GM12878 (cell line): ENCODE measurements at regions not wholly inside any gene's neighbourhood (a gene's known extent, or its start where the extent isn't known, plus 50 kb on each side); places are given as distances from the start of the nearest gene placed in this dataset.

Experiments
- ATAC-seq: fragments of 200-7000 bp; cut with Tn5 transposase; 3 replicates; pipeline ENCODE4 v1.9.1; 2020; ENCODE audit warnings: mild to moderate bottlenecking, moderate library complexity
- BruUV-seq: library from RNA; stranded (reverse); fragments of 400-500 nt; replicated peaks from 2 replicates; lab custom pipeline; 2021; lab: Mats Ljungman, UMichigan
- CTCF ChIA-PET: fragments of 300-600 bp; sonication (Branson Sonifier 250); formaldehyde crosslinking; extraction: SDS; loops from one replicate; lab custom pipeline; 2021; ENCODE audit warnings: inconsistent platforms; lab: Yijun Ruan, JAX
- POLR2A ChIA-PET: fragments of 350-600 bp; formaldehyde crosslinking; extraction: SDS; loops from one replicate; lab custom pipeline; 2021; ENCODE audit warnings: inconsistent platforms; lab: Charles Lee
- RAD21 ChIA-PET: fragments of 300-600 bp; sonication (Branson Sonifier 250); formaldehyde crosslinking; loops from one replicate; lab custom pipeline; 2023; ENCODE audit warnings: antibody characterized with exemption; ENCODE audit not compliant: unreplicated experiment; lab: Charles Lee
- SMC1A ChIA-PET: fragments of 300-600 bp; sonication (Branson Sonifier 250); formaldehyde crosslinking; loops from one replicate; lab custom pipeline; 2023; ENCODE audit not compliant: unreplicated experiment, uncharacterized antibody; lab: Charles Lee
- DNase-seq: peaks from one replicate; pipeline ENCODE4 v3.0.0-alpha.2; 2011; ENCODE audit warnings: low read depth, low spot score
- FAIRE-seq: peaks from 3 replicates; lab custom pipeline; 2011; peaks lifted over from hg19 to GRCh38; lab: Jason Lieb, UNC
- H2AFZ ChIP-seq: 2 replicates; pipeline ENCODE4 v1.6.0; 2011; ENCODE audit warnings: low read depth, low read length, control low read depth; ENCODE audit not compliant: control insufficient read depth
- H3K27ac ChIP-seq: 2 replicates; pipeline ENCODE4 v1.5.1; 2011; ENCODE audit warnings: control low read depth; ENCODE audit not compliant: control insufficient read depth, insufficient read depth
- H3K27me3 ChIP-seq, 2 experiments: replicated peaks in 1 of 2; 2 replicates each; pipeline versions ENCODE4 v1.6.0 to v1.6.1; 2011; ENCODE audit warnings: low read length in 1 of 2; ENCODE audit not compliant: control insufficient read depth in 2 of 2, insufficient read depth in 2 of 2
- H3K36me3 ChIP-seq, 2 experiments: 2 replicates each; pipeline ENCODE4 v1.5.1; 2011; ENCODE audit warnings: low read length in 1 of 2; ENCODE audit not compliant: control insufficient read depth in 2 of 2, insufficient read depth in 2 of 2
- H3K4me1 ChIP-seq: 2 replicates; pipeline ENCODE4 v1.6.1; 2011; ENCODE audit warnings: mild to moderate bottlenecking, low read length, moderate library complexity, mixed read lengths; ENCODE audit not compliant: control insufficient read depth, insufficient read depth
- H3K4me2 ChIP-seq: 2 replicates; pipeline ENCODE4 v1.6.0; 2011; ENCODE audit warnings: control low read depth; ENCODE audit not compliant: control insufficient read depth, insufficient read depth
- H3K4me3 ChIP-seq: fragments of 200-600 bp; sonication (generic); 2 replicates; pipeline ENCODE4 v1.5.1; 2016
- H3K79me2 ChIP-seq: 2 replicates; pipeline ENCODE4 v1.6.0; 2011; ENCODE audit warnings: low read length; ENCODE audit not compliant: control insufficient read depth, insufficient read depth
- H3K9ac ChIP-seq: 2 replicates; pipeline ENCODE4 v1.8.0; 2011; ENCODE audit warnings: low read length, control low read depth, mixed read lengths; ENCODE audit not compliant: control insufficient read depth, insufficient read depth
- H3K9me3 ChIP-seq: replicated peaks from 3 replicates; pipeline ENCODE4 v1.5.1; 2011; ENCODE audit warnings: mild to moderate bottlenecking, low read length; ENCODE audit not compliant: control insufficient read depth, insufficient read depth
- H4K20me1 ChIP-seq: 2 replicates; pipeline ENCODE4 v1.6.0; 2011; ENCODE audit not compliant: control insufficient read depth, insufficient read depth
- CBFB ChIP-seq: IDR thresholded peaks from 2 replicates; pipeline ENCODE4 v1.6.1; 2016; ENCODE audit warnings: antibody characterized with exemption, low read depth
- CBX5 ChIP-seq: sonication (generic); IDR thresholded peaks from 2 replicates; pipeline ENCODE4 v1.6.1; 2016; ENCODE audit warnings: low read depth, moderate library complexity, mild to moderate bottlenecking, inconsistent platforms
- CEBPB ChIP-seq, 2 experiments: fragments of 150-350 bp in 1 of 2; IDR thresholded peaks; 2 replicates each; pipeline ENCODE4 v1.6.1; 2012 to 2014; ENCODE audit warnings: low read depth in 2 of 2, low read length in 2 of 2, borderline replicate concordance in 1 of 2, inconsistent platforms in 1 of 2
- CHD1 ChIP-seq: IDR thresholded peaks from 2 replicates; pipeline ENCODE4 v1.6.1; 2012; ENCODE audit warnings: low read depth, low read length, improper control_type of control experiment
- CREM ChIP-seq: IDR thresholded peaks from 2 replicates; pipeline ENCODE4 v1.6.1; 2014; ENCODE audit warnings: antibody characterized with exemption, low read depth
- EED ChIP-seq: sonication (generic); IDR thresholded peaks from 2 replicates; pipeline ENCODE4 v1.6.1; 2016; ENCODE audit warnings: antibody characterized with exemption, low read depth
- HCFC1 ChIP-seq: fragments of 150-350 bp; IDR thresholded peaks from 2 replicates; pipeline ENCODE4 v1.6.1; 2014; ENCODE audit warnings: low read length
- IRF4 ChIP-seq: IDR thresholded peaks from 2 replicates; pipeline ENCODE4 v1.6.1; 2011; ENCODE audit warnings: low read depth, low read length
- JUNB ChIP-seq: IDR thresholded peaks from 2 replicates; pipeline ENCODE4 v1.6.1; 2016; ENCODE audit warnings: antibody characterized with exemption, mild to moderate bottlenecking
- MTA3 ChIP-seq: IDR thresholded peaks from 2 replicates; pipeline ENCODE4 v1.6.1; 2012; ENCODE audit warnings: low read length, inconsistent platforms, borderline replicate concordance
- PML ChIP-seq: IDR thresholded peaks from 2 replicates; pipeline ENCODE4 v1.6.1; 2012; ENCODE audit warnings: low read length, inconsistent platforms
- POU2F2 ChIP-seq: IDR thresholded peaks from 3 replicates; pipeline ENCODE4 v1.6.1; 2011; ENCODE audit warnings: low read depth, mild to moderate bottlenecking, low read length, borderline replicate concordance
- RAD21 ChIP-seq: IDR thresholded peaks from 2 replicates; pipeline ENCODE4 v1.6.1; 2011; ENCODE audit warnings: mild to moderate bottlenecking, low read depth, low read length, moderate library complexity; ENCODE audit not compliant: insufficient read depth
- RUNX3 ChIP-seq: IDR thresholded peaks from 2 replicates; pipeline ENCODE4 v1.6.1; 2012; ENCODE audit warnings: low read length, inconsistent platforms
- SMC3 ChIP-seq: IDR thresholded peaks from 2 replicates; pipeline ENCODE4 v1.6.1; 2011; ENCODE audit warnings: low read length, improper control_type of control experiment, borderline replicate concordance
- SPI1 ChIP-seq: IDR thresholded peaks from 2 replicates; pipeline ENCODE4 v1.6.1; 2011; ENCODE audit warnings: low read depth, mild to moderate bottlenecking, low read length, moderate library complexity, borderline replicate concordance; ENCODE audit not compliant: insufficient read depth
- SREBF2 ChIP-seq: IDR thresholded peaks from 2 replicates; pipeline ENCODE4 v1.6.1; 2012; ENCODE audit warnings: mild to moderate bottlenecking, low read length
- TAF1 ChIP-seq: IDR thresholded peaks from 2 replicates; pipeline ENCODE4 v1.6.1; 2011; ENCODE audit warnings: mild to moderate bottlenecking, low read depth, low read length, borderline replicate concordance
- TCF7 ChIP-seq: IDR thresholded peaks from 2 replicates; pipeline ENCODE4 v1.6.1; 2014; ENCODE audit warnings: antibody characterized with exemption, borderline replicate concordance
- WGBS: methylation state at CpG from one replicate; pipeline ENCODE4 v1.1.6; 2016; ENCODE audit warnings: low lambda C conversion rate; ENCODE audit not compliant: insufficient replicate concordance, insufficient coverage; ENCODE audit errors: missing lambda C conversion rate; 5-methylcytosine and 5-hydroxymethylcytosine counted together
- in situ Hi-C: fragments of 300-500 bp; cut with MboI; formaldehyde crosslinking; loops from 9 replicates; pipeline ENCODE4 v1.14.3; 2018; ENCODE audit warnings: mixed read lengths
- intact Hi-C: fragments of 100-400 bp; cut with micrococcal nuclease; formaldehyde crosslinking; loops from one replicate; pipeline ENCODE4 v1.14.2; 2022; ENCODE audit not compliant: unreplicated experiment
- TF ChIP-seq, protein P1 (sequence below): fragments of 450-650 bp; formaldehyde crosslinking; IDR thresholded peaks from 2 replicates; pipeline ENCODE4 v1.5.0; 2022; ENCODE audit warnings: mild to moderate bottlenecking, missing genetic modification characterization
- TF ChIP-seq, protein P2 (sequence below): IDR thresholded peaks from 2 replicates; pipeline ENCODE4 v1.6.1; 2012; ENCODE audit warnings: low read length, inconsistent platforms

DNA sequence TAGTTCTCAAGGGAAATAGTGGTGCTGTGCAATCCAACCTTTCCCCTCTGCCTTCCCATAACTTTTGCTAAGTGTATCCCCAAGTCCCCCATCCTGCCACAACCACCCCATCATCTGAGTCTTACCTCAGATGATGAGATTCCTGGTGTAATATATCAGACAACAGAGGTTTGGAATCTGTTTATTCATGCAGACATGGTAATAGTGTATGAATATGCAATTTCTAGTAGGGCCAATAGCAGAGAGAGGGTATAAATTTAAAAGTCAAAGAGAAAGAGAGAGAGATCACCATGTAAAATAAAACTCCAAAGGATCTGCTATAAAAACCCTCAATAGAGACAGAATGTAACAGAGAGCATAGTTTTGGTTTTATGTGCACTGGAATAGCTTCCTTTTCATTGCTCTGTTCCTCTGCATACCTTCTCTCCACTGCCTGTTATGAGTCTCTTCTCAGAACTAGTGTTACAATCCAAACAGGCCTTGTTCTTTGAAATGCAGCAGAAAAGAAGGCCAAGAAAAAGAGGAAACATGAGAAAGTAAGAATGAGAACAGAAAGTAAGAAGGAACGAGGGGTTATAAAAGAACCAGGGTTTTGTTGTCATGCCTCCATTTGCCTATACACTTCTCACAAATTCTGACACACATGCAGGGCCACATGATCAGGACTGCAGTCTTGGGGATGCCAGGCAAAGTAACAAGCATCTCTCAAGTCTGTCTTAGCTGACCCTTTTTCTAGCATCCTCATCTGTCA is 278.0 kb downstream of the CETN3 start:
- no peaks in the 10 kb centered on the region for H3K9me3 ChIP-seq
- ATAC-seq: peak; percentile 78
- peak overlapping the region; percentile 68 for H3K27ac ChIP-seq
- ChIA-PET CTCF (interaction anchor here (1.4 kb wide), 1 partner anchor 12 kb away, joined by 3 read pairs; no protein-coding TSS in a partner anchor), RAD21 (interaction anchor here (1.1 kb wide), 1 partner anchor 9 kb away, joined by 3 read pairs; no protein-coding TSS in a partner anchor), SMC1A (interaction anchor here (1.0 to 1.4 kb wide), 4 partner anchors 12 to 134 kb away, joined by 3 to 5 read pairs (median 4); no protein-coding TSS in a partner anchor), POLR2A (no interaction called here)
- no peaks in the 10 kb centered on the region for H3K36me3 ChIP-seq
- FAIRE-seq: peak; percentile 62
- BruUV-seq: no TSS peak
- in situ Hi-C loops: no loop called here
- H3K9ac ChIP-seq: no peak overlapping the region
- H3K4me1 ChIP-seq: peaks cover 12% of the 10 kb centered on the region
- intact Hi-C loops: no loop called here
- 0% methylated on average over 1 of the region's 1 CpG for WGBS
- H3K27me3 ChIP-seq: no peaks in the 10 kb centered on the region
- peak overlapping the region; percentile 70 for H3K4me2 ChIP-seq
- H4K20me1 ChIP-seq: no peaks in the 10 kb centered on the region
- H3K4me3 ChIP-seq: no peak overlapping the region
- H3K79me2 ChIP-seq: no peaks in the 10 kb centered on the region
- H2AFZ ChIP-seq: peak overlapping the region; percentile 95
- peak; percentile 39 for DNase-seq
- TF ChIP-seq JUNB (peak; percentile 31; the same call in 1 of the 2 replicates), CBFB (no peak), CHD1 (no peak), TCF7 (no peak), POU2F2 (0 out of 3 replicates have a peak, but pooled peaks have one; percentile 54), CBX5 (0 out of 2 replicates have a peak, but pooled peaks have one; percentile 90), CEBPB (IDR thresholded peaks at IDR 0.05; ENCODE audit: borderline replicate concordance in 1 of 2, low read depth in 2 of 2, low read length in 2 of 2) (peak in 1 of 2 experiments; percentile 24; a peak in 1 of 4 replicates), SPI1 (0 out of 2 replicates have a peak, but pooled peaks have one; percentile 16), RAD21 (0 out of 2 replicates have a peak, but pooled peaks have one; percentile 1), SMC3 (no peak), TAF1 (peak; percentile 32; the same call in 1 of the 2 replicates), MTA3 (0 out of 2 replicates have a peak, but pooled peaks have one; percentile 51), PML (0 out of 2 replicates have a peak, but pooled peaks have one; percentile 5), CREM (0 out of 2 replicates have a peak, but pooled peaks have one; percentile 19), HCFC1 (no peak), SREBF2 (no peak), RUNX3 (peak; percentile 28; the same call in 1 of the 2 replicates), EED (peak; percentile 22; the same call in 1 of the 2 replicates), IRF4 (peak; percentile 40; the same call in 1 of the 2 replicates)
- TF ChIP-seq, protein P1, sequence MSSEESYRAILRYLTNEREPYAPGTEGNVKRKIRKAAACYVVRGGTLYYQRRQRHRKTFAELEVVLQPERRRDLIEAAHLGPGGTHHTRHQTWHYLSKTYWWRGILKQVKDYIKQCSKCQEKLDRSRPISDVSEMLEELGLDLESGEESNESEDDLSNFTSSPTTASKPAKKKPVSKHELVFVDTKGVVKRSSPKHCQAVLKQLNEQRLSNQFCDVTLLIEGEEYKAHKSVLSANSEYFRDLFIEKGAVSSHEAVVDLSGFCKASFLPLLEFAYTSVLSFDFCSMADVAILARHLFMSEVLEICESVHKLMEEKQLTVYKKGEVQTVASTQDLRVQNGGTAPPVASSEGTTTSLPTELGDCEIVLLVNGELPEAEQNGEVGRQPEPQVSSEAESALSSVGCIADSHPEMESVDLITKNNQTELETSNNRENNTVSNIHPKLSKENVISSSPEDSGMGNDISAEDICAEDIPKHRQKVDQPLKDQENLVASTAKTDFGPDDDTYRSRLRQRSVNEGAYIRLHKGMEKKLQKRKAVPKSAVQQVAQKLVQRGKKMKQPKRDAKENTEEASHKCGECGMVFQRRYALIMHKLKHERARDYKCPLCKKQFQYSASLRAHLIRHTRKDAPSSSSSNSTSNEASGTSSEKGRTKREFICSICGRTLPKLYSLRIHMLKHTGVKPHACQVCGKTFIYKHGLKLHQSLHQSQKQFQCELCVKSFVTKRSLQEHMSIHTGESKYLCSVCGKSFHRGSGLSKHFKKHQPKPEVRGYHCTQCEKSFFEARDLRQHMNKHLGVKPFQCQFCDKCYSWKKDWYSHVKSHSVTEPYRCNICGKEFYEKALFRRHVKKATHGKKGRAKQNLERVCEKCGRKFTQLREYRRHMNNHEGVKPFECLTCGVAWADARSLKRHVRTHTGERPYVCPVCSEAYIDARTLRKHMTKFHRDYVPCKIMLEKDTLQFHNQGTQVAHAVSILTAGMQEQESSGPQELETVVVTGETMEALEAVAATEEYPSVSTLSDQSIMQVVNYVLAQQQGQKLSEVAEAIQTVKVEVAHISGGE: no peak
- TF ChIP-seq, protein P2, sequence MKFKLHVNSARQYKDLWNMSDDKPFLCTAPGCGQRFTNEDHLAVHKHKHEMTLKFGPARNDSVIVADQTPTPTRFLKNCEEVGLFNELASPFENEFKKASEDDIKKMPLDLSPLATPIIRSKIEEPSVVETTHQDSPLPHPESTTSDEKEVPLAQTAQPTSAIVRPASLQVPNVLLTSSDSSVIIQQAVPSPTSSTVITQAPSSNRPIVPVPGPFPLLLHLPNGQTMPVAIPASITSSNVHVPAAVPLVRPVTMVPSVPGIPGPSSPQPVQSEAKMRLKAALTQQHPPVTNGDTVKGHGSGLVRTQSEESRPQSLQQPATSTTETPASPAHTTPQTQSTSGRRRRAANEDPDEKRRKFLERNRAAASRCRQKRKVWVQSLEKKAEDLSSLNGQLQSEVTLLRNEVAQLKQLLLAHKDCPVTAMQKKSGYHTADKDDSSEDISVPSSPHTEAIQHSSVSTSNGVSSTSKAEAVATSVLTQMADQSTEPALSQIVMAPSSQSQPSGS: peak; percentile 52; the same call in 1 of the 2 replicates
